Common myeloid progenitor, CD34-positive (primary cell): ENCODE measurements at regions not wholly inside any gene's neighbourhood (a gene's known extent, or its start where the extent isn't known, plus 50 kb on each side); places are given as distances from the start of the nearest gene placed in this dataset.
A peak's percentile ranks its signal among the peaks of the same experiment; 100 is the strongest.
"Not testable (repeated sequence)": the region's sequence is repeated elsewhere in the genome, so short reads cannot be mapped to it uniquely, and the experiment has no call there.

ENCODE experiments used
- CTCF ChIA-PET: fragments of 350-600 bp; sonication (Branson Sonifier 250); formaldehyde crosslinking; loops from one replicate; lab custom pipeline; 2021; ENCODE audit warnings: antibody characterized with exemption; lab: Charles Lee
- POLR2A ChIA-PET: fragments of 350-600 bp; sonication (Branson Sonifier 250); formaldehyde crosslinking; loops from one replicate; lab custom pipeline; 2021; ENCODE audit warnings: antibody characterized with exemption; lab: Charles Lee
- DNase-seq, 3 donors: peaks; one replicate each; pipeline versions ENCODE4 v3.0.0 to v3.0.0-alpha.2; 2013
- H3K27ac ChIP-seq, 2 experiments: 1 replicate in 1 of 2; 2 replicates in 1 of 2; pipeline ENCODE4 v1.7.0; 2013; ENCODE audit warnings: inconsistent platforms in 2 of 2, low read length in 2 of 2, mild to moderate bottlenecking in 2 of 2, low read depth in 1 of 2, moderate library complexity in 1 of 2; ENCODE audit not compliant: severe bottlenecking in 2 of 2, insufficient read depth in 1 of 2, poor library complexity in 1 of 2
- H3K27me3 ChIP-seq, 5 experiments: replicated peaks in 2 of 5; 1 replicate in 3 of 5; 2 replicates in 2 of 5; pipeline versions ENCODE4 v1.6.1 to v1.7.0; 2013; ENCODE audit warnings: low read length in 4 of 5, mild to moderate bottlenecking in 2 of 5, moderate library complexity in 2 of 5, inconsistent platforms in 1 of 5; ENCODE audit not compliant: insufficient read depth in 5 of 5, control insufficient read depth in 4 of 5
- H3K36me3 ChIP-seq, 4 experiments: 1 replicate in 2 of 4; 2 replicates in 2 of 4; pipeline versions ENCODE4 v1.6.1 to v1.7.0; 2013; ENCODE audit warnings: low read length in 3 of 4, control low read depth in 1 of 4, mild to moderate bottlenecking in 1 of 4; ENCODE audit not compliant: control insufficient read depth in 4 of 4, insufficient read depth in 4 of 4
- H3K4me1 ChIP-seq, 4 experiments: 1 replicate in 3 of 4; 2 replicates in 1 of 4; pipeline versions ENCODE4 v1.6.1 to v1.7.1; 2013; ENCODE audit warnings: low read length in 3 of 4, mild to moderate bottlenecking in 3 of 4, control low read depth in 1 of 4, inconsistent platforms in 1 of 4, moderate library complexity in 1 of 4; ENCODE audit not compliant: control insufficient read depth in 4 of 4, insufficient read depth in 4 of 4; ENCODE audit errors: control extremely low read depth in 1 of 4
- H3K4me3 ChIP-seq, 7 experiments: 1 replicate in 4 of 7; 2 replicates in 3 of 7; pipeline versions ENCODE4 v1.5.1 to v1.7.0; 2013; ENCODE audit warnings: mild to moderate bottlenecking in 7 of 7, low read length in 6 of 7, moderate library complexity in 6 of 7, inconsistent platforms in 2 of 7, low read depth in 2 of 7, control low read depth in 1 of 7; ENCODE audit not compliant: insufficient read depth in 4 of 7, control insufficient read depth in 1 of 7; ENCODE audit errors: extremely low read depth in 1 of 7
- H3K9me3 ChIP-seq, 5 experiments: 1 replicate in 4 of 5; 2 replicates in 1 of 5; pipeline versions ENCODE4 v1.6.1 to v1.7.1; 2013; ENCODE audit warnings: low read length in 4 of 5, mild to moderate bottlenecking in 2 of 5, inconsistent platforms in 1 of 5, low read depth in 1 of 5, moderate library complexity in 1 of 5; ENCODE audit not compliant: control insufficient read depth in 4 of 5, insufficient read depth in 2 of 5; ENCODE audit errors: control extremely low read depth in 1 of 5
- WGBS: methylation state at CpG from one replicate; pipeline ENCODE4 v1.1.5; 2013; ENCODE audit not compliant: insufficient coverage; 5-methylcytosine and 5-hydroxymethylcytosine counted together

DNA sequence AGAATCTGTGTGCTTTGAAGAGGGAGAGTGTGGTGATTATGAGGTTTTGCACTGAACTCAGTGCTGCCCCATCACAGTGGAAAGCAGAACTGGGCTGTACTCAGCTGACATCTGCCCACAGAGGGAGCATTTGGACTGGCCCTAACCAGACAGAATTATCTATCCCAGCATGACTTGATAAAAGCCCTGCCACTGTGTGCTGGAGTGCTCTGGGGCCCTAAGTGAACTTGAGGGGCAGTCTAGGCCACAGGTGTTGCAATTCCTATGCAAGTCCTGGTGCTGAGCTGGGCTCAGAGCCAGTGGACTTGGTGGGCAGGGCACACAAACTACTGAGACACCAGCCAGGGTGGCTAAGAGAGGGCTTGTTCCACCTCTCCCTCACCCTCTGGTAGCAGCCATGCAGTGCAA lies 269.2 kb upstream of the CTNNB1 start:
- CTCF ChIA-PET = interaction anchor here (0.6 to 1.6 kb wide), 2 partner anchors 10 to 272 kb away, joined by 3 to 9 read pairs; no protein-coding TSS in a partner anchor
- Histone ChIP-seq H3K27ac (no peak overlapping the region), H3K36me3 (no peaks in the 10 kb centered on the region), H3K4me3 (no peak overlapping the region), H3K4me1 (peaks cover 0 to 4% (median 1%) of the 10 kb centered on the region in 4 experiments), H3K27me3 (no peaks in the 10 kb centered on the region), H3K9me3 (peaks cover 0 to 5% (median 0%) of the 10 kb centered on the region in 5 experiments)
- DNase-seq = peak; percentile 30 to 83 (median 78)
- POLR2A ChIA-PET = no interaction called here

DNA sequence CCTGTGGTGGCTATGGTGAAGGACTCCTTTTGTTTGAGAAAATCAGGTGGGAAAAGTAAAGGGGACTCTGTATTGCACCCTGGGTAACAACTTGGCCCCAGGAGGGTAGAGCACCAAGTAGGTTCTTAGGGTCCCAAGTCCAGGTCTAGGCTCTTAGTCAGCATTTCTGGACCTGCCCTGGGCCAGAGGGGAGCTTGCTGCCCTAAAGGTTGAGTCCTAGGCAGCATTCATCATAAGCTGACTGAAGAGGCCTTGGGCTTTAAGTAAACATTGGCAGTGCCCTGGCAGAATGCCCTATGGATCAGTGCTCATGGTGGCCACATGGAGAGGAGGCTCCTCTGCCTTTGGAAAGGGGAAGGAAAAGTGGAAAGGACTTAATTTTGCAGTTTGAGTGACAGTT lies 268.5 kb upstream of the CTNNB1 start:
- CTCF ChIA-PET = no interaction called here

DNA sequence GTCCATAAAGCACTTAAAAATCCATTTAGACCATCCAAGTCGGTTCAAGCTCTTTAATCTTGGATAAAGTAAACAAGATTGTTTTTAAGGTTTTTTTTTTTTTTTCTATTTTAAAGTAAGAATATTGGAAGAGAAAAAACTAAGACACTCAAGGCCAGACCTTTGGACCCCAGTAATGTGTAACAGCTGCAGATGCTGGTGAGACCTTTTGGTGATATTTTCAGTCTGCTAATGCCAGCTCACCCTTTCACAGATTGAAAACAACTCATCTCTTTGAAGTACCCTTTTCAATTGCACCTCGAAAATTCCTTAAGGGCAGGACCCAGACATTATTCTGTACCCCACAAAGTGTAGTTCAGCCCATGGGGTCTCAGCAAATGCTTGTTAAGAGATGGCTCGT lies 260.7 kb upstream of the CTNNB1 start:
- no peaks in the 10 kb centered on the region for H3K36me3 ChIP-seq
- no peaks in the 10 kb centered on the region for H3K9me3 ChIP-seq
- no peaks in the 10 kb centered on the region for H3K27me3 ChIP-seq
- no peaks in the 10 kb centered on the region for H3K4me1 ChIP-seq
- H3K27ac ChIP-seq = no peak overlapping the region
- ChIA-PET CTCF (interaction anchor here (0.6 kb wide), 1 partner anchor 1783 kb away, joined by 3 read pairs; no protein-coding TSS in a partner anchor), POLR2A (no interaction called here)
- WGBS = 100% methylated on average over 2 of the region's 3 CpGs
- no peak overlapping the region for H3K4me3 ChIP-seq
- DNase-seq = no peak

More for the DNA sequence above, 268.5 kb upstream of the CTNNB1 start:
- H3K36me3 ChIP-seq = no peaks in the 10 kb centered on the region
- peaks cover 0 to 4% (median 1%) of the 10 kb centered on the region in 4 experiments for H3K4me1 ChIP-seq
- no peak overlapping the region for H3K4me3 ChIP-seq
- DNase-seq = no peak
- no peak overlapping the region for H3K27ac ChIP-seq
- H3K27me3 ChIP-seq = no peaks in the 10 kb centered on the region
- H3K9me3 ChIP-seq = peaks cover 0 to 5% (median 0%) of the 10 kb centered on the region in 5 experiments
- POLR2A ChIA-PET = no interaction called here

DNA sequence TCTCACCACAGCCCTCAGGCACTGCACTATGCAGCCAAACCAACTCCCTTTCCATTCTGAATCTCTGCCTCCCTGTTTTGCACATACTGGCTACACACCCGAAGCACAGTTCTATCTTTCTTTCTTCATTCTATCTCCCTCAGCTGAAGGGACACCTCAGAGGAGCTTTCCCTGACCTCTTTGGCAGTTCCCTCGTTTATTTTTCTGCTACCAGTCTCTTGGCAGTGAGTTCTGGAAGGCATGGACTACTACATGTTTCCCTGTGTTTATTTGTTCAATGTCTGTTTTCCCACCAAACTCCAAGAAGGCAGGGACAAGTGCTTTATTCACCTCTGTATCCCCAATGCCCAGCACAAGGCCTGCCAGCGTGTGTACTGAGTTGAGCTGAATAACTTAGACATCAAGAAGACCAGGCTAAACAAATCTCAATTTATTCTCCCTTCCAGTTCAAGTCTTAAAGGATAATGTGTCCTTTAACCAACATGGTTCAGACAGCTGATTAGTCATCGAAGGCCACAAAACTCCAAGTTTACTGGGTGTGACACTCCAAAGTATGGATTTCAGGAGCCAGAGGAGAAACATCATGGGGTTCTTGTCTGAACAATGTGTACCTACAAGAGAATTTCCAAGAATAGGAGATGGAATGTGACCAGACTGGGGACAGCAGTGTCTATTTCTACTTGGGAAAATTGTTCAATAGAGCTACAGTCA lies 260.1 kb upstream of the CTNNB1 start:
- Histone ChIP-seq H3K27ac (no peak overlapping the region), H3K9me3 (no peaks in the 10 kb centered on the region), H3K27me3 (no peaks in the 10 kb centered on the region), H3K36me3 (no peaks in the 10 kb centered on the region), H3K4me1 (no peaks in the 10 kb centered on the region), H3K4me3 (no peak overlapping the region)
- DNase-seq = no peak
- ChIA-PET POLR2A (no interaction called here), CTCF (interaction anchor here (0.9 kb wide), 1 partner anchor 20 kb away, joined by 3 read pairs; no protein-coding TSS in a partner anchor)
- WGBS = 90% methylated on average over 3 of the region's 4 CpGs

DNA sequence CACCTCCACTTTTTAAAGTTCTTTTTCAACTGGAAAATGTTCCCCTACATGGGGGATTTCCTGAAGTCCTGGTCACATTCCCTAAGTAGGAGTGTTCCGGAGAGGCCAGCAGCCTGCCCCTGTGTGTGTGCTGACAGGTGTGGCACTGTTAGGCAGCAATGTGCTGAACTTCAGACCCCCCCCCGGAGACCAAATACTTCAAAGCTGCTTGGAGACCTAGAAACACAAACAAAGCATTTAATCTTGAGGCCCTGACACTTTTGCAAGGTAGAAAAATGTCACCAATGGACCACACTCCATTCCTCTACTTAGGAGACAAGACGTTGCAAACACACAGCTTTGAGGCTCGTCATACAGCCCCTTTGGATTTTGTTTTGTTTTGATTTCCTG lies 259.6 kb upstream of the CTNNB1 start:
- CTCF ChIA-PET = interaction anchor here (0.9 kb wide), 1 partner anchor 20 kb away, joined by 3 read pairs; no protein-coding TSS in a partner anchor
- WGBS = 50% methylated on average over 1 of the region's 4 CpGs
- Histone ChIP-seq H3K9me3 (no peaks in the 10 kb centered on the region), H3K4me3 (no peak overlapping the region), H3K27me3 (no peaks in the 10 kb centered on the region), H3K27ac (no peak overlapping the region), H3K36me3 (no peaks in the 10 kb centered on the region), H3K4me1 (no peaks in the 10 kb centered on the region)
- no peak for DNase-seq
- POLR2A ChIA-PET = no interaction called here

DNA sequence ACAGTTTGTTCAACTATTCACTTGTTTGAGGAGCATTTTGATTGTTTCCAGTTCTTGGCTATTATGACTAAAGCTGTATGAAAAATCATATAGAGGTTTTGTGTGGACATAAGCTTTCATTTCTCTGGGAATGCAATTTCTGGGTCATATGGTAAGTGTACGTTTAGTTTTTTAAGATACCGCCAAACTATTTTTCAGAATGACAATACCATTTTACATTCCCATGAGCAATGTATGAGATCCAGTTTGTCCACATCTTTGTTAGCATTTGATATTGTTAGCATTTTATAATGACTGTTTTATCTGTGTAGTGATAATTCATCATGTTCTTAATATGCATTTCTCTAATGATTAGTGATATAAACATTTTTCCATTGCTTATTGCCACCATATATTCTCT lies 258.7 kb upstream of the CTNNB1 start:
- H3K27me3 ChIP-seq = no peaks in the 10 kb centered on the region
- no peak for DNase-seq
- no peaks in the 10 kb centered on the region for H3K4me1 ChIP-seq
- no peaks in the 10 kb centered on the region for H3K9me3 ChIP-seq
- H3K4me3 ChIP-seq = no peak overlapping the region
- POLR2A ChIA-PET = no interaction called here
- H3K27ac ChIP-seq = no peak overlapping the region
- no CpG with 5 or more reads among the region's 2 CpGs for WGBS
- no peaks in the 10 kb centered on the region for H3K36me3 ChIP-seq
- CTCF ChIA-PET = no interaction called here

DNA sequence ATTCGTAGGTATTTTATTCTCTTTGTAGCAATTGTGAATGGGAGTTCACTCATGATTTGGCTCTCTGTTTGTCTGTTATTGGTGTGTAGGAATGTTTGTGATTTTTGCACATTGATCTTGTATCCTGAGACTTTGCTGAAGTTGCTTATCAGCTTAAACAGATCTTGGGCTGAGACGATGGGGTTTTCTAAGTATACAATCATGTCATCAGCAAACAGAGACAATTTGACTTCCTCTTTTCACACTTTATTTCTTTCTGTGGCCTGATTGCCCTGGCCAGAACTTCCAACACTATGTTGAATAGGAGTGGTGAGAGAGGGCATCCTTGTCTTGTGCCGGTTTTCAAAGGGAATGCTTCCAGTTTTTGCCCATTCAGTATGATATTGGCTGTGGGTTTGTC lies 252.3 kb upstream of the CTNNB1 start:
- CTCF ChIA-PET, H3K4me3 ChIP-seq, H3K27ac ChIP-seq, POLR2A ChIA-PET, H3K36me3 ChIP-seq, H3K9me3 ChIP-seq, H3K27me3 ChIP-seq, H3K4me1 ChIP-seq: not testable (repeated sequence)
- DNase-seq = peak; percentile 12 to 84 (median 76)
- no CpG with 5 or more reads among the region's 3 CpGs for WGBS
